Nephron (organoid): ENCODE measurements at regions not wholly inside any gene's neighbourhood (a gene's known extent, or its start where the extent isn't known, plus 50 kb on each side); places are given as distances from the start of the nearest gene placed in this dataset.

Source experiments
- H3K27ac Mint-ChIP-seq, 3 experiments: 2 replicates each; pipeline ENCODE4 v1.8.0; 2020; ENCODE audit warnings: mixed read lengths in 3 of 3, mild to moderate bottlenecking in 2 of 3, moderate library complexity in 1 of 3
- H3K27me3 Mint-ChIP-seq: 2 replicates; pipeline ENCODE4 v1.8.0; 2021; ENCODE audit warnings: low read depth, mild to moderate bottlenecking, moderate library complexity, mixed read lengths
- H3K36me3 Mint-ChIP-seq: 2 replicates; pipeline ENCODE4 v1.8.0; 2020; ENCODE audit warnings: low read depth, mixed read lengths
- H3K4me1 Mint-ChIP-seq: 2 replicates; pipeline ENCODE4 v1.8.0; 2020; ENCODE audit warnings: mixed read lengths
- H3K4me3 Mint-ChIP-seq, 3 experiments: 2 replicates each; pipeline ENCODE4 v1.8.0; 2020; ENCODE audit warnings: mild to moderate bottlenecking in 3 of 3, mixed read lengths in 3 of 3, moderate library complexity in 2 of 3
- H3K9me3 Mint-ChIP-seq: 2 replicates; pipeline ENCODE4 v1.8.0; 2020; ENCODE audit warnings: mixed read lengths
- CTCF ChIP-seq, 3 experiments: fragments of 200-600 bp; sonication (generic); IDR thresholded peaks; one replicate each; pipeline ENCODE4 v1.5.0; 2021; ENCODE audit warnings: antibody characterized with exemption in 3 of 3; ENCODE audit not compliant: unreplicated experiment in 3 of 3

DNA sequence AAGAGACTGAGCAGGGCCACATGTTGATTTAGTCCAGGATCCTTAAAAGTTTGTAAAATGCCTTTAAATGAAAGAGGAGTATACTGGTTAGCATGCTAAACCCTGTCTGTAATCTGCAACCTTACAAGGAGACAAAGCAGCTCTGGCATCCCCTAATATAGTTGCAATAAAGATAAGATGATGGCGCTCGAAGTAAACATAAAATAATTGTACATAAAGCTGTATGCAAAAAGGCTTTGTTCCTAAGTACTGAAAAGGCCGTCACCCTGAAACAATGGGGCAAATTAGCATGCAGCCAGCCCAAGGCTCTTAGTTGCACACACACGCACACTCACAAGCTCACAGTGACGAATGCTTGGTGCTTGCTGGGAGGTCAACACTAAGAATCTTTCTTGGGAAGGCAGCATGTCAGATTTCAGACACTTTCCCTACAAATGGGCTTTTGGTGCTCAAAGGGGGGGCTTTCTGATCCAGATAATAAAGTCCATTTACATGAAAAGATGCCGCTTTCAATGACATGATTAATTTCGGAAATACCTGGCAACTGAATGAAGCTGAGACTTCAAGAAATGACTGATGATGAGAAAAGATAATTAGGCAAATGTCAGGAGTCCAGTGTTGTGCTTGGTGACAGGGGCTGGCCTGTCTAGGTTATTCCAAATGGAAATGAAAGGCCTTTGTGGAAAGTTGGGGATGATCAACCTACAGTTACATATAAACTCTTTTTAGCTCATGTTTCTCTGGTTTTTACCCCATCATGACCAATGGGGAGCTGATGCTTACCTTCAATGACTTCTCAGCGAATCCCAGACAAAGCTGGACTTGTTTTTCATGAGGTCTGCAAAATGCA lies 370.3 kb downstream of the MEIS1 start:
- Mint-ChIP-seq H3K4me1 (peaks cover 26% of the 10 kb centered on the region), H3K9me3 (no peaks in the 10 kb centered on the region), H3K27ac (peak overlapping the region; percentile 86 to 97 (median 93)), H3K27me3 (no peaks in the 10 kb centered on the region), H3K36me3 (no peaks in the 10 kb centered on the region), H3K4me3 (peak overlapping the region in 1 of 3 experiments; percentile 27)
- no peak for TF ChIP-seq CTCF (IDR thresholded peaks at IDR 0.05; ENCODE audit: unreplicated experiment in 3 of 3)

DNA sequence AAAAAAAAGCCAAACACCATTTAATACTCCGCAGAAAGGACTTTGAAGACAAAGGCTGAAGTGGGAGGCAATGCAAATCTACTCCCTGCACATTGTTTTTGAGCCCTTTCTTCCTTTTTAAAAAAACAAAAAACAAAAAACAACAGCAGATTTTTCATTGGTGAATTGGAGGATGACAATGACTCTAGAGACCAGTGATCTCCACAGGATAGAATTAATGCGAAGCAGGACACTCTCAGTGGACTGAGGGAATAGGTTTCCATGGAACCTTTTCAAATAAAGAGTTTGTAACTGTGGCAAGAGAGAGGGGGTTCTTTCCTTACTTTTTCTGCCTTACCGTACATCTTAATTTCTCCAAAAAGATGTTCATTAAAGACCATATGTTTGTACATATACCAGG lies 371.0 kb downstream of the MEIS1 start:
- peaks cover 26% of the 10 kb centered on the region for H3K4me1 Mint-ChIP-seq
- H3K9me3 Mint-ChIP-seq, result no peaks in the 10 kb centered on the region
- no peaks in the 10 kb centered on the region for H3K36me3 Mint-ChIP-seq
- no peak for TF ChIP-seq CTCF (IDR thresholded peaks at IDR 0.05; ENCODE audit: unreplicated experiment in 3 of 3)
- no peaks in the 10 kb centered on the region for H3K27me3 Mint-ChIP-seq
- no peak overlapping the region for H3K4me3 Mint-ChIP-seq
- H3K27ac Mint-ChIP-seq, result peak overlapping the region; percentile 33 to 97 (median 93)

DNA sequence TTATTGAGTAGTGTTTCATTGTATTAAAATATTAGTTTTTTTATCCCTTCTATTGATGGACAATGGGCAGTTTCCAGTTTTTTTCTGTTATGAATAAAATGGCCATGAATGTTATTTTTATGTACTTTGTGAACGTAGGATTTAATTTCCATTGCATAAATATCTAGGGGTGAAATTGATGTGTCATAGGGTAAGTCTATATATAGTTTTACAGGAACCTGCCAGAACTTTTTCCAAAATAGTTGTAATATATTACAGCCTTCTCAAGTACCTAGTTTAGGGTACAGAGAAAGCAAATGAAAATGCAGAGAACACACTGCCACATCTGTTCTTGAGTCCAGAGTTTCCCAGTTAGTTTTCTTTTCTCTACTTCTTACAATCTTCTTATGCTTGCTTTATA lies 378.6 kb downstream of the MEIS1 start:
- Mint-ChIP-seq H3K27ac (peak overlapping the region; percentile 2 to 42 (median 25)), H3K36me3 (no peaks in the 10 kb centered on the region), H3K27me3 (no peaks in the 10 kb centered on the region), H3K4me3 (no peak overlapping the region), H3K4me1 (peaks cover 6% of the 10 kb centered on the region), H3K9me3 (peaks cover 6% of the 10 kb centered on the region)
- TF ChIP-seq CTCF (IDR thresholded peaks at IDR 0.05; ENCODE audit: unreplicated experiment in 3 of 3), result no peak

GRCh38 chr2:66813976-66814375 lies 379.1 kb downstream of the MEIS1 start:
- no peak overlapping the region for H3K4me3 Mint-ChIP-seq
- no peak for TF ChIP-seq CTCF (IDR thresholded peaks at IDR 0.05; ENCODE audit: unreplicated experiment in 3 of 3)
- peaks cover 10% of the 10 kb centered on the region for H3K9me3 Mint-ChIP-seq
- H3K27ac Mint-ChIP-seq, result peak overlapping the region; percentile 2 to 42 (median 25)
- H3K27me3 Mint-ChIP-seq, result no peaks in the 10 kb centered on the region
- peaks cover 6% of the 10 kb centered on the region for H3K4me1 Mint-ChIP-seq
- H3K36me3 Mint-ChIP-seq, result peaks cover 1% of the 10 kb centered on the region

- H3K27me3 Mint-ChIP-seq, result no peaks in the 10 kb centered on the region
Measured at GRCh38 chr2:66814916-66815315, 380.0 kb downstream of the MEIS1 start.

More at GRCh38 chr2:66814916-66815315, 380.0 kb downstream of the MEIS1 start:
- Mint-ChIP-seq H3K36me3 (peaks cover 7% of the 10 kb centered on the region), H3K27ac (no peak overlapping the region), H3K9me3 (peaks cover 13% of the 10 kb centered on the region), H3K4me1 (peaks cover 6% of the 10 kb centered on the region), H3K4me3 (no peak overlapping the region)
- no peak for TF ChIP-seq CTCF (IDR thresholded peaks at IDR 0.05; ENCODE audit: unreplicated experiment in 3 of 3)
